Transverse colon (tissue), 4 donors: ENCODE measurements at regions not wholly inside any gene's neighbourhood (a gene's known extent, or its start where the extent isn't known, plus 50 kb on each side); places are given as distances from the start of the nearest gene placed in this dataset.

ENCODE experiments used
- DNase-seq: peaks from one replicate; pipeline ENCODE4 v3.0.0-alpha.2; 2019
- H3K27ac ChIP-seq, 4 donors: fragments of 200-600 bp; sonication (generic); 2 replicates each; pipeline ENCODE4 v1.5.1; 2016 to 2018; ENCODE audit warnings: inconsistent platforms in 4 of 4
- H3K27me3 ChIP-seq: fragments of 200-600 bp; sonication (generic); 2 replicates; pipeline ENCODE4 v1.5.1; 2017; ENCODE audit warnings: inconsistent platforms
- H3K36me3 ChIP-seq, 4 donors: fragments of 200-600 bp; sonication (generic); 2 replicates each; pipeline ENCODE4 v1.5.1; 2017 to 2019; ENCODE audit warnings: inconsistent platforms in 4 of 4
- H3K4me1 ChIP-seq, 4 donors: fragments of 200-600 bp; sonication (generic); 2 replicates each; pipeline ENCODE4 v1.5.1; 2017 to 2020; ENCODE audit warnings: inconsistent platforms in 4 of 4
- H3K4me3 ChIP-seq, 4 donors: fragments of 200-600 bp; sonication (generic); 1 replicate in 1 of 4; 2 replicates in 3 of 4; pipeline versions ENCODE4 v1.5.1 to v1.6.1; 2017 to 2019; ENCODE audit warnings: inconsistent platforms in 4 of 4
- H3K9me3 ChIP-seq, 2 donors: fragments of 200-600 bp; sonication (generic); 2 replicates each; pipeline ENCODE4 v1.5.1; 2017 to 2019; ENCODE audit warnings: inconsistent platforms in 2 of 2
- EP300 ChIP-seq: sonication (generic); formaldehyde crosslinking; IDR thresholded peaks from one replicate; pipeline ENCODE4 v1.6.1; 2017; ENCODE audit warnings: antibody characterized with exemption, low read depth
- POLR2A ChIP-seq: fragments of 450-650 bp; IDR thresholded peaks from one replicate; pipeline ENCODE4 v1.6.1; 2016; ENCODE audit warnings: antibody characterized with exemption, mild to moderate bottlenecking, moderate library complexity
- POLR2AphosphoS5 ChIP-seq, 3 donors: sonication (generic); formaldehyde crosslinking; IDR thresholded peaks; one replicate each; pipeline ENCODE4 v1.6.1; 2016; ENCODE audit warnings: antibody characterized with exemption in 3 of 3
- WGBS, 2 donors: methylation state at CpG; one replicate each; pipeline ENCODE4 v1.1.5; 2018; ENCODE audit warnings: low coverage in 1 of 2; 5-methylcytosine and 5-hydroxymethylcytosine counted together
- in situ Hi-C, 4 donors: fragments of 200-750 bp; cut with MboI; loops; one replicate each; pipeline versions ENCODE4 v1.15.0 to v1.15.1; 2017; ENCODE audit warnings: low sequenced_read_pairs in 3 of 4, low pct_ligation_motif_present in 1 of 4, low pct_unique_long_range_greater_than_20kb in 1 of 4
- intact Hi-C: fragments of 100-400 bp; cut with DNase I; formaldehyde crosslinking; loops from one replicate; pipeline ENCODE4 v1.15.1; 2023; ENCODE audit warnings: low total_unique reads
- TF ChIP-seq, protein P1 (sequence below), 5 experiments: fragments of 200-600 bp in 3 of 5; fragments of 450-650 bp in 2 of 5; sonication (generic) in 3 of 5; IDR thresholded peaks; 1 replicate in 2 of 5; 2 replicates in 3 of 5; pipeline ENCODE4 v1.5.1; 2016 to 2017; ENCODE audit warnings: antibody characterized with exemption in 5 of 5, inconsistent platforms in 3 of 5, mild to moderate bottlenecking in 2 of 5, moderate library complexity in 1 of 5

DNA sequence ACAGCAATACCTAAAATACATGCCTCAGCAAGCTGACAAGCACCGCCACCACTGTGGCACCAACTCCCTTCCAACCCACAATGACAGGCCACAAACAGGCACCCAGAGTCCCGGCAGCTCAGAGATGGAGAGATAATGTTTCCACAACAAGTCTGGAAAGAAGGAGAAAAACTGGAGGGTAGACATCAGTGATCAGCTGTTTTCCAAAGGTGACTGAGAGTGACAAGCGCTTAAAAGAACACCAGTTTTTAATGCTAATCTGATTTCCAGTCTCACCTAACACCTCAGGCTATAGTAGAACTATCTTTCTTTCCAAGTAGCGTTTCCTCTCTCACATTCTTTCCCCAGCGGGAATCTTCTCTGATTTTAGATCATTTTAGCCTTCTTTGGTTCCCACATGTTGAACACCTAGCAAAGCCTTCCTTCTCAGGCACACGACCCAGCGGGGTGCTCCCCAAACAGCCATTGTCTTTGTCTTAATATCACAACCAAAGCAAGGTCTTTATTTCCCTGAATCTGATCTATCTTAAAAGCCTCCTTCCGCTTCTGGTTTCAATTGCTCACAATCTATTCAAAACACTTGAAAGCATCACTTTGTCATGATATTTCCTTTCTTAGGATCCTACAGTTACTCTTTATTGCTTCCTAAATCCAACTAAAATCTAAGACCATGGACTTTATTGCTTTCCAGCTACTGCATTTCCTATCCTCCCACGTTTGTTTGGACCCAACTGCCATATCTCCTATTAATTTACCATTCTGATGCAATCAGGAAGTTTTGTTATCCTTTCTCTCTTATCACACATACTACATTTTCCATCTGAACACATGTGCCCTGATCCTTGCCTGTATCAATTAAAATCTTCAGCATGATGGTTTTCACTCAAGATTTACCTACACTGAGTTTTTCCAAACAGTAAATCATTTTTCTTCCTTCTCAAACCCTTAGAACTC, 282.7 kb downstream of the ADGB start:
- 70 to 83% methylated on average over 4 to 9 of the region's 9 CpGs for WGBS, 2 donors
- intact Hi-C loops (no loop called here), in situ Hi-C loops (no loop called here)
- no peak overlapping the region for H3K27ac ChIP-seq
- TF ChIP-seq POLR2AphosphoS5 (IDR thresholded peaks at IDR 0.05) = no peak
- TF ChIP-seq, protein P1, sequence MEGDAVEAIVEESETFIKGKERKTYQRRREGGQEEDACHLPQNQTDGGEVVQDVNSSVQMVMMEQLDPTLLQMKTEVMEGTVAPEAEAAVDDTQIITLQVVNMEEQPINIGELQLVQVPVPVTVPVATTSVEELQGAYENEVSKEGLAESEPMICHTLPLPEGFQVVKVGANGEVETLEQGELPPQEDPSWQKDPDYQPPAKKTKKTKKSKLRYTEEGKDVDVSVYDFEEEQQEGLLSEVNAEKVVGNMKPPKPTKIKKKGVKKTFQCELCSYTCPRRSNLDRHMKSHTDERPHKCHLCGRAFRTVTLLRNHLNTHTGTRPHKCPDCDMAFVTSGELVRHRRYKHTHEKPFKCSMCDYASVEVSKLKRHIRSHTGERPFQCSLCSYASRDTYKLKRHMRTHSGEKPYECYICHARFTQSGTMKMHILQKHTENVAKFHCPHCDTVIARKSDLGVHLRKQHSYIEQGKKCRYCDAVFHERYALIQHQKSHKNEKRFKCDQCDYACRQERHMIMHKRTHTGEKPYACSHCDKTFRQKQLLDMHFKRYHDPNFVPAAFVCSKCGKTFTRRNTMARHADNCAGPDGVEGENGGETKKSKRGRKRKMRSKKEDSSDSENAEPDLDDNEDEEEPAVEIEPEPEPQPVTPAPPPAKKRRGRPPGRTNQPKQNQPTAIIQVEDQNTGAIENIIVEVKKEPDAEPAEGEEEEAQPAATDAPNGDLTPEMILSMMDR (IDR thresholded peaks at IDR 0.05) = no peak
- TF ChIP-seq POLR2A = no peak
- no peak for TF ChIP-seq EP300
- H3K4me3 ChIP-seq = no peak overlapping the region
- no peak for DNase-seq
- H3K4me1 ChIP-seq = peaks cover 0 to 37% (median 24%) of the 10 kb centered on the region in 4 donors
- H3K27me3 ChIP-seq = no peaks in the 10 kb centered on the region
- no peaks in the 10 kb centered on the region for H3K36me3 ChIP-seq
- H3K9me3 ChIP-seq = no peaks in the 10 kb centered on the region

DNA sequence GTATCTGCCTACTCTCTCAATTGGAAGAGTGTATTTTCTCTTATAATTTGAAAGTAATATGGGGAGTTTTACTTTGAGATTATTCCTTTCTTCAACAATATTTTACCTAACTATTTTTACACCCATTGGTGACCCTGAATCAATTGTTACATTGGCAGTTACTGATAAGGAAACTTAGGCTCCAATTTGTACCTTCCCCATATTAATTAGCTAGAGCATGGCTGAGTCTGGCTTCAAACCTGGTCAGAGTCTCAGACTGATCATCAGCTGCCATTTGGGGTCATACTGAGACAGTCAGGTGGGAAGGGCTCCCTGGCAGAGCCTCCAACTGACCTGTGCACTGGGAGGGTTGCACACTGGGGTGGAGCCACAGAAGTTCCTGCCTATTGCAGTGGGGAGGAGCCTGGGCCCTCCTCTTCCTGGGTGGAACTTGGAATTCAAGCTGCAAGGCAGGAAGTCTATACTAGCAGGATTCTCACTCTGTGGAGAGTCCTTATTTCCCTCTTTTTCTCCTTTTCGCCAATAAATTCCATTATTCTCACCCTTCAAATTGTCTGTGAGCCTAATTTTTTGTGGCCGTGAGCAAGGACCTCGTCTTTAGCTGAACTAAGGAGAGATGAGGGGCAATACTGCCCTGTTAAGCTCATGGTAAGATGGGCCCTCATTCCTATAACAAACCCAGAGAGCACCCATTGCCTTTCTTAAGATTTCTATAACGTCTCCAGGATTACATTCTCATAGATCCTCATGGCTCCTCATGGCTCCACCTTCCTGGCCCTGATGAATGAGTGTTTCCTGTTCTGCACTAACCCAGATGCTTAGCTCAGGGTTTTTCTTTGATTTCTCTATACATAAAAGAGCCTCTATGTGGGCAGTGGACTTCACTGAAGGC, 285.1 kb downstream of the ADGB start:
- intact Hi-C loops (no loop called here), in situ Hi-C loops (no loop called here)
- TF ChIP-seq POLR2AphosphoS5 (IDR thresholded peaks at IDR 0.05) = no peak
- TF ChIP-seq, protein P1 (IDR thresholded peaks at IDR 0.05) = no peak
- 91 to 93% methylated on average over 4 of the region's 4 CpGs for WGBS, 2 donors
- Histone ChIP-seq H3K9me3 (no peaks in the 10 kb centered on the region), H3K36me3 (no peaks in the 10 kb centered on the region), H3K27me3 (no peaks in the 10 kb centered on the region), H3K27ac (peak overlapping the region in 2 of 4 donors; percentile 22 to 55), H3K4me1 (peaks cover 0 to 27% (median 15%) of the 10 kb centered on the region in 4 donors), H3K4me3 (no peak overlapping the region)
- DNase-seq = no peak

DNA sequence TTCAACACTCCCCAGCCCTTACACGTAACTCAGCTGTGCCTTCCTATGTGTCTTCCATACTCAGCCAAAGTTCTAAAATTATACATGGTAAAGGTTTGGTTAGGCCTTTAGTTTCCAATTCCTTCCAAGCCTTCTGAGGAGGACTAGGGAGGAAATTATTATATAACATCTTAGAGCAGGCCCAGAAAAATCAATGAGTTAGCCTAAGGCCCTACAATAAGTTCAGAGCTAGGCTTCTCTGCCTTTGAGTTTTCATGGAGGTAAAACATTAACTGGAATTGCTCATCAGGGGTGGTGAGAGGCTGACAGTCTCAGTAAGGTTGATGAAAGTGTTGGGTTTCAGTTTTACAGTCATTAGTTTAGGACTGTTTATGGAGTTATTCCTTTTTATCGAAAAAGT, 286.0 kb downstream of the ADGB start:
- no peak for DNase-seq
- TF ChIP-seq POLR2AphosphoS5 (IDR thresholded peaks at IDR 0.05) = no peak
- TF ChIP-seq EP300 = no peak
- no peak for TF ChIP-seq POLR2A
- TF ChIP-seq, protein P1 (IDR thresholded peaks at IDR 0.05) = no peak
- 68 to 79% methylated on average over 2 of the region's 2 CpGs for WGBS, 2 donors
- Histone ChIP-seq H3K36me3 (no peaks in the 10 kb centered on the region), H3K4me1 (peaks cover 0 to 27% (median 13%) of the 10 kb centered on the region in 4 donors), H3K9me3 (no peaks in the 10 kb centered on the region), H3K27me3 (no peaks in the 10 kb centered on the region), H3K4me3 (no peak overlapping the region), H3K27ac (peak overlapping the region in 3 of 4 donors; percentile 1 to 55 (median 22))
- intact Hi-C loops (no loop called here), in situ Hi-C loops (no loop called here)
